ENCODE measurements at regions not wholly inside any gene's neighbourhood (a gene's known extent, or its start where the extent isn't known, plus 50 kb on each side); places are given as distances from the start of the nearest gene placed in this dataset.

- TF ChIP-seq CTCF (IDR thresholded peaks at IDR 0.05) (no peak), POLR2A (IDR thresholded peaks at IDR 0.05) (no peak)
These were observed 55.3 kb upstream of the PIM1 start for GRCh38 chr6:37114612-37115011.

Data from testis (tissue), 2 donors.